Activated CD4-positive, CD25-positive, alpha-beta regulatory T cell treated with anti-CD3 and anti-CD28 coated beads, Interleukin-2, amount 50 U/mL, for 24 hours (primary cell): ENCODE measurements at regions not wholly inside any gene's neighbourhood (a gene's known extent, or its start where the extent isn't known, plus 50 kb on each side); places are given as distances from the start of the nearest gene placed in this dataset.
A peak's percentile ranks its signal among the peaks of the same experiment; 100 is the strongest.
"Not testable (repeated sequence)": the region's sequence is repeated elsewhere in the genome, so short reads cannot be mapped to it uniquely, and the experiment has no call there.

Experiments
- ATAC-seq, 2 donors: fragments of 150-1000 bp; cut with Tn5 transposase; one replicate each; pipeline ENCODE4 v1.10.0; 2021; ENCODE audit warnings: mild to moderate bottlenecking in 1 of 2, moderate library complexity in 1 of 2

GRCh38 chr15:92763459-92763858, 107.9 kb upstream of the FAM174B start:
- no peak for ATAC-seq

GRCh38 chr15:92768131-92768530, 112.6 kb upstream of the FAM174B start:
- not testable (repeated sequence) for ATAC-seq

DNA sequence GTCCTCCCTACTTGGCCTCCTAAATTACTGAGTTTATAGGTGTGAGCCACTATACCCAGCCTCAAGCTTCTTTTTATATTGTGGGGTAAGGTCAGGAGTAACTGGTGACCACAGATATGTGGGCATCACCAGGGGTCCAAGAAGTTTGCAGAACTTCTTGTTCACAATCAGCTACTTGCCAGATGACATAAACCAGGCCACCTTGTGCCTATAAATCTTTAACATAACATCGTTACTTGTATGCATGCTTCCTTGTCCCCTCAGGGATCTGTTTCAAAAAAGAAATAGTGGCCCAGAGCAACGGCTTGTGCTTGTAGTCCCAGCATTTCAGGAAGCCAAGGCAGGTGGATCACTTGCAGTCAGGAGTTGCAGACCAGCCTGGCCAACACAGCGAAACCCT, 115.1 kb upstream of the FAM174B start:
- ATAC-seq: no peak

DNA sequence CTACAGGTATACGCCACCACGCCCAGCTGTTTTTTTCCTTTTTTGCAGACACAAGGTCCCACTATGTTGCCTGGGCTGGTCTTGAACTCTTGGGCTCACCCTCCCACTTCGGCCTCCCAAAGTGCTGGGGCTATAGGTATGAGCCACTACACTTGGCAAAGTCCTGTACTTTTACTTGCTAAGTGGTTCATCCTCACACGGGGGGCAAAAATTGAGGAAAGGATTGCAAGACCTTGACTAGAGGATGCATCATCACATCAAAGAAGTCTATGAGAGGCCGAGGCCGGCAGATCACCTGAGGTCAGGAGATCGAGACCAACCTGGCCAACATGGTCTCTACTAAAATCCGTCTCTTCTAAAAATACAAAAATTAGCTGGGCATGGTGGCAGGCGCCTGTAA, 116.5 kb upstream of the FAM174B start:
- no peak for ATAC-seq

GRCh38 chr15:92772626-92773244, 117.2 kb upstream of the FAM174B start:
- ATAC-seq: no peak

- no peak for ATAC-seq
Observed at GRCh38 chr15:92773340-92773739, 117.8 kb upstream of the FAM174B start.

DNA sequence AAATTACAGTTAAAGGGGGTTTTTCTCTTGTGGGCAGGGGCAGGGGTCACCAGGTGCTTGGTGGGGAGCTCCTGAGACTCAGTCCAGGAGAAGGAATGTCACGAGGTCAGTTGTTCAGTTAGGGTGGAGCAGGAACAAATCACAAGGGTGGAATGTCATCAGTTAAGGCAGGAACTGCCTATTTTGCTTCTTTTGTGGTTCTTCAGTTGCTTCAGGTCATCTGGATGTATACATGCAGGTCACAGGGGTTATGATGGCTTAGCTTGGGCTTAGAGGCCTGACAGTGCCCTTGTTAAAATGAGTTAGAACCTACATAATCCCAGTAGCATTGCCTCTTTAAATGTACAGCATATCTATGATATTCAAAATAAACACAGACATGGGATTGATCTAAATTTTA, 120.2 kb upstream of the CHD2 start:
- ATAC-seq: no peak

GRCh38 chr15:92780843-92781242, 119.3 kb upstream of the CHD2 start:
- no peak for ATAC-seq

DNA sequence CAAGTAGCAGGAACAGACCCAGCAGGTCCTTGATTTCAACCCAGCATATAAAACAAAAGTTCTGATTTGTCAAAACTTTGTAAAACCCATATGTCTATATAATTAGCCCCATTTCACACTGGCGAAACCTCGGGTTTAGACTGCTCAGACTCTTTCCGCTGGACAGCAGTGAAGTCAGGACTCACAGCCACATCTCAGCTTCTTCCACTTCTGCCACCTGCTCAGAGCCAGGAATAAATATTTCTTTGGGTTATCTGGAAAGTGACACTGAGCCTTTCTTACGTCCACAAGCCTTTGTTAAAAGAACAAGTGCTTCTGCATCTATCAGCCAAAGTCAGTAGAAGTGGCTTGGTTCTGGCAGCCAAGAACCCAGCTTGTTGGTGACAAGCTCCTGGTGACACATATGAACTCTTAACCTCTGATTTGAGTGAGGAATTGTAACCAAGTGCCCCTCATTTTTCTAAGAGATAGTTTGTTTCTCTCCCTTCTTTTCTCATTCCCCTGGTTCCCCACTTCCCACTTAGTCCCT, 118.1 kb upstream of the CHD2 start:
- no peak for ATAC-seq

DNA sequence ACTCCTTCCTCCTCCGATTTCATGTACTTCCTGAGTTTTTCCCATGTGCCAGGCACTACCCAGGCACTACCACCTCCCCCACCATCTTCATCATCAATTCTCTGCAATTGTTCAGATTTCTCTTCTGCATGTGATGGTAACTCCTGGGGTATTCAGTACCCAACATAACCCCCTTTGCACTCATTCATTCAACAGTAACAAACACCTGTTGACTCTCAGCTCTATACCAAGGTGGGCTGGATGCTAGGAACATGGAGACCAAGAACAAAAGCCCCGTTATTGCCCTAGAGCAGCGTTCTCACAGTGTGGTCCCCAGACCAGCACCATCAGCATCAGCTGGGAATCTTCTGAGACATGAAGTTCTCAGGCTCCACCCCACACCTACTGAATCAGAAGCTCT, 113.0 kb upstream of the CHD2 start:
- no peak for ATAC-seq

DNA sequence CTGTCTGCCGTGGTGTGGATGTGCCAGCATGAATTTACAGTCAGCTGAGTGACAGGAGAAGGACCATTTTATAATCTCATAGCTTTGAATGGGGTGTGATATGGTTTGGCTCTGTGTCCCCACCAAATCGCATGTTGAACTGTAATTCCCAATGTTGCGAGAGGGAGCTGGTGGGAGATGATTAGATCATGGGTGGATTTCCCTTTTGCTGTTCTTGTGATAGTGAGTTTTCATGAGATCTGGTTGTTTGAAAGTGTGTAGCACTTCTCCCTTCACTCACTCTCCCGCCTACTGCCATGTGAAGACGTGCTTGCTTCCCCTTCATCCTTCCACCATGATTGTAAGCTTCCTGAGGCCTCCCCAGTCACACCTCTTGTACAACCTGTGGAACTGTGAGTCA, 111.9 kb upstream of the CHD2 start:
- ATAC-seq: no peak

GRCh38 chr15:92788793-92789192, 111.3 kb upstream of the CHD2 start:
- not testable (repeated sequence) for ATAC-seq

- no peak for ATAC-seq
Observed at GRCh38 chr15:92796161-92796611, 103.9 kb upstream of the CHD2 start.

GRCh38 chr15:92797168-92798052, 102.7 kb upstream of the CHD2 start:
- ATAC-seq: peak; percentile 65 to 81

DNA sequence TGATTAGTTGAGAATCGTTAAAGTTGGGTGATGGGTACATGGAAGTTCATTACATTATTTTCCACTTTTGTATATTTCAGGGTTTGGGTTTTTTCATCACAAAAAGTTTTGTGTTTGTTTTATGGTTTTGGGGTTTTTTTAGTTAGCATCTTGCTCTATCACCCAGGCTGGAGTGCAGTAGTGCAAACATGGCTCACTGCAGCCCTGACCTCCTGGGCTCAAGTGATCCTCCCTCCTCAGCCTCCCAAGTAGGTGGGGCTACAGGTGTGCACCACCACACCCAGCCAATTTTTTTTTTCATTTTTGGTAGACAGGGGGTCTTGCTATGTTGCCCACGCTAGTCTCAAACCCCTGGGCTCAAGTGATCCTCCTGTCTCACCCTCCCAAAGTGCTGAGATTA, 100.1 kb upstream of the CHD2 start:
- ATAC-seq: no peak

- not testable (repeated sequence) for ATAC-seq
Observed at GRCh38 chr15:92800416-92801055, 99.6 kb upstream of the CHD2 start.

DNA sequence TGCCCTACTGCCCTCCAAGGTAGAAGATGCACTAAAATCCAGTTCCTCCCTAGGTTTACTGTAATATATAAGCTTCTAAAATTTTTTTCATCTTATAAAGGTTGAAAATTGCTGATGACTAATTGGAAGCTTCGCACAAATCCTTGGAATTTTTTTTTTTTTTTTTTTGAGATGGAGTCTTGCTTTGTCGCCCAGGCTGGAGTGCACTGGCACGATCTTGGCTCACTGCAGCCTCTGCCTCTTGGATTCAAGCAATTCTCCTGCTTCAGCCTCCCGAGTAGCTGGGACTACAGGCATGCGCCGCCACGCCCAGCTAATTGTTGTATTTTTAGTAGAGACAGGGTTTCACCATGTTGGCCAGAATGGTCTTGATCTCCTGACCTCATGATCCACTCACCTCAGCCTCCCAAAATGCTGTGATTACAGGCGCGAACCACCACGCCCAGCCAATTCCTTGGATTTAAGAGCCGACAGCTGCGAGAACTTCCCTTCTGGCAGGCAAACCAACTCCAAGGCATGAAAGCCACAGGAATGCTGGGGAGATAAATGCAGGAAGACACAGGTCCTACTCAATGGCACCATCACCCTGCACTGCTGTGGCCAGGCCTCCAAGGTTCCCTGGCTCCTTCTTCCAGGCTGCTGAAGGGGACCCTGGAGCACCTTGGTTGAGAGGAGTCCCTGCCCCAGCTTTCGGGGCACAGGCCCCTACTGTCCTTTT, 98.9 kb upstream of the CHD2 start:
- ATAC-seq: not testable (repeated sequence)

DNA sequence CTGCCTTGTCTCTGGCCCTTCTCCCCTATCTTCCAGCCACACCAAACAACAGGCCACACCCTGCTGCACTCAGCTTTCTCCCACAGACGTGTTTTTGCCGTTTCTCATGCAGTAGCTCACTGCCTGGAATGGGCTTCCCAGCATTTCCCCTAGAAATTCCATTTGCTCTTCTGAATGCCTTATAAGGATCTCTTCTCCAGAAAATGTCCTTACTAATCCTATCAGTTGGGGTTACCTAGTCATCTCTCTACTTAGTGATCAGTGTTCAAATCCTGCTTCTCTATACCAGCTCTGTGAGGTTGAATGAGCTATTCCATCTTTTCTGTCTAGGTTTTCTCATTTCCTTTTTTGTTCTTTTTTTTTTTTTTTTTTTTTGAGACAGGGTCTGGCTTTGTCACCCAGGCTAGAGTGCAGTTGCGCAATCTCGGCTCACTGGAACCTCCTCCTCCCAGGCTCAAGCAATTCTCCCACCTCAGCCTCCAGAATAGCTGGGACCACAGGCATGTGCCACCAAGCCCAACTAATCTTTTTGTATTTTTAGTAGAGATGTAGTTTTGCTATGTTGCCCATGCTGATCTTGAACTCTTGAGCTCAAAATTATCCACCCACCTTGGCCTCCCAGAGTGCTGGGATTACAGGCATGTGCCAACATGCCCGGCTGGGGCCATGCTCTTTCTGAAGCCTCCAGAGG, 98.2 kb upstream of the CHD2 start:
- ATAC-seq: no peak

- no peak for ATAC-seq
Observed at GRCh38 chr15:92803536-92803851, 96.6 kb upstream of the CHD2 start.

GRCh38 chr15:92803852-92804609, 96.1 kb upstream of the CHD2 start:
- peak; percentile 76 to 83 for ATAC-seq

- not testable (repeated sequence) for ATAC-seq
Observed at GRCh38 chr15:92804610-92804936, 95.6 kb upstream of the CHD2 start.
